ENCODE measurements at regions not wholly inside any gene's neighbourhood (a gene's known extent, or its start where the extent isn't known, plus 50 kb on each side); places are given as distances from the start of the nearest gene placed in this dataset.

DNA sequence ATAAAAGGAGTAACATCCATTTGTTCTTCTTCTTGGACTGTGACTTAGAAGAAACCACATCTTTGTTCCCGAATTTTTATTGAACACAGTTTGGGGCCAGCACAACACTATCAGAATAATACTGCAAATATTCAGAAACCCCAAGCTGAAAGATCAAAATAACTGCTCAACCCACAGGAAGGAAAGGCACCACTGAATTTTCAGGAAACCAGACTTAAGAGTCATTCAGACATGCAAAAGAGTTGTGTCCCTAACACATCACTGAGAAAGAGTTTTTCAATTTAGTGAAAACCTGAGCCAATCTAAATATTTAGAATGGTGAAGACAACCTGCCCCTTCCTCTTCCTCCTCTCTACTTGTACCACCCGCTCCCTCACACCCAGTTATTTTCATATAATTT lies 295.0 kb upstream of the RORA start:
- ATAC-seq, result no peak

DNA sequence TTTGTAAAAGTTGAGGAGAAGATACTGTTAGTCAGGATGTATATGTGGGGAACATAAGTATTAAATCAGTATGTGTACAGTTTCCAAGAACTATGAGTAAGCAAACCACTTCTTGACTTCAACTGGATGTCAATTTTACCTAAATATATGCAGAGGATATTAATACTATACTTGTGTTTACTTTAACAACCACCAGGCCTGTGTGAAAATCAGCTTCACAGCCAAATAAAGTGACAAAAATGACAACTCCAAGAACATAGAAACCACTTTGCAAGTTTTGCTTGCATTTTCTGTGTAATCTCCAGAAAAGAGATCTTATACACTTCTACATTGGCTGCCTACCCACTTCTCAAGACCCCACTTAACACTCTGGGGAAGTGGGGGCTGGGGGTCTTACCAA lies 293.3 kb upstream of the RORA start:
- no peak for ATAC-seq

DNA sequence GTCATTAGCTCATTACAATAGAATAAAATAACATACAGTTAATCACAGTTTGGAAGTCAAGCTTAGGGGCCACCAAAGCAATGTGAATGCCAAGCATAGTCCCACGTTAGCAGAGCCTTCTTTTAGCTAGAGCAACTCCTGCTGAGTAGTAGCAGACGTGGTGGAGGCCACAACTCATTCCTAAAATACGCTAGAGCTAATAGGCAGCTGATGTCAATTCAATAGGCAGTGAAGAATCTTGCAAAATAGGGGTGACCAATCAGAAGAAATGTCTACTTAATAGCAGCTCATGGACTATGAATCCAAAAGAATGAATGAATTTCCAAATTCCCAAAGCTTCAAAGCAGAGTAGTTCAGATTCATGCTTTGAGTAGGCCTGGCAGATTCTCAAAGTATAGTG lies 292.9 kb upstream of the RORA start:
- ATAC-seq, result no peak

DNA sequence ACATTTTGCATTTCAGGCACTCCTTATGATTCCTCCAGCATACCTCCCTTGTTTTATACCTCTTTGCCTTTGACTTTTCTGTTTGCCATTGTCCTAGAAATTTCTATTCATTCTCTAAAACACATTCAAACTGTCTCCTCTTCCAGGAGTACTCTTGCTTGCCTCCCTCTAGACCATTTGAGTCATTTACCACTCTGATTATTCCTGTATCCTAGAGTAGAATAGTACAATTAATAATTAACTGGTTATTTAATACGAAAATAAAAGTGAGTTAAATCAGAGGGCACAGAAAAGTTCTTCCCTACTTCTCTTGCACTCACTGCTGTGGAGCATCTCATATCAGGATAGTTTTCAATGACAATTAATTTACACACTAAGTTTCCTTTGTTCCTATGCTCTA lies 290.2 kb upstream of the RORA start:
- no peak for ATAC-seq

DNA sequence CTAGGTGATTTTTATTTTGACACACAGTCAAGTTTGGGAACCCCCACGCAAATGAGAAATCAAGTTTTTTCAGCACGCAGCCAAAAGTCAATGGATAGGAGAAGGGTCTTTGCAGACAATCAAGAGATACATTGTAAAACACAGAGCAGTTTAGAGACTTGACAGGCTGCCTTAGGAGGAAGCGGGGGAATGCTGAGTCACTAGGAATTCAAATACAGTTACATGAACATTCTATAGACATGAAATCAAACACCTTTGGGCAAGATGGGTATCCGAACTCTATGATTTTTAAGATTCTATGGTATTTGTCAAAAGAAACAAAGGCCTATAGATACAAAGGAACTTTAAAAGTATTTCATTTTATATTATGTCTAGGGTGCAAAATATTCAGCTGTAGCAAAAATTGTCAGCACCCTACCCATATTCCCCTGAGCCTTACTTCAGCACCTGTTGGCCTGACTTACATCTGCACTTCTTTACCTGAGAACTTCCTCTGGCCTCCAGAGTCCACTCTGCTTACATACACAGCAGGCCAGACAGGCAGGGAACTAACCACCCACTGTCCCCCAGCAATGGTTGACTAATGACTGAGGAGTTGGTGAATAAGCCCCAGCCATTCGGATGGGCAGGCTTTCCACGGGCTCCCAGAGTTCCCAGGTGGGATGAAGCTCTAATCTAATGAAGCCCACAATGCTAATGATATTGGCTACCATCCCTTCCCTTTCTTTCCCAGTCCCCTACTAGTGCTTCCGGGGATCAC lies 289.3 kb upstream of the RORA start:
- ATAC-seq, result no peak

DNA sequence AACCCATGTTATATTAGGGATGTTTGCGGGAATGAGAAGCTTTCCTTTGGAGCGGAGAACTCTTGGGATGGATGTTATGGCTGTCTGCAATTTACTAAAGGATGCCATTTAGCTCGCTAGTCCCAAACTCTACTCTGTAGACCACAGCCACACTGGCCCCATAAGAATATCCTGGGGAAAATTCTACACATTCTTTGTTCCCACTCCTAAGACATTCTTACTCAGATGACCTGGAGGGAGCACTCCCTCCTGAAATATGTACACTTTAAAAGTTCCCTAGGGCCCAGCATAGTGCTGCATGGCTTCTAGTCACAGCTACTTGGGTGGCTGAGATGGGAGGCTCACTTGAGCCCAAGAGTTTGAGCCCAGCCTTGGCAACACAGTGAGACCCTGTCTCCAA lies 288.7 kb upstream of the RORA start:
- ATAC-seq, result no peak

DNA sequence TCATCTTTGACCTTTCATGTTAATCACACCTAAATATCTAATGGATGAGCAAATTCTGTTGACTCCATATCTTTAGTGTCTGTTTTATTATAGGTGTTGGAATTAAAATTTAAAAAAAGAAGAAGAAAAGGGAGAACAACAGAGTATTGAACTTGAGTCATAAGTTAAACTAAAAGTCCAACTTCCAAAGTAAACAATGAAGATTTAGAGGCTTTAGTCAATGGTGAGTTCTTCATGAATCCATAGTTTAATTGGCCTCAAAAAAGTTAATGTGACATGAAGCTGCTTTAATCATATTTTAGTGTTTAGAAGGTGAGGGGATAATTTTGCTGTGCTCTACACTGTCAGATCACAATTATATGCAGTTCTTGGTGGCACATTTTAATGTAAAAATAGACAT lies 288.2 kb upstream of the RORA start:
- no peak for ATAC-seq

DNA sequence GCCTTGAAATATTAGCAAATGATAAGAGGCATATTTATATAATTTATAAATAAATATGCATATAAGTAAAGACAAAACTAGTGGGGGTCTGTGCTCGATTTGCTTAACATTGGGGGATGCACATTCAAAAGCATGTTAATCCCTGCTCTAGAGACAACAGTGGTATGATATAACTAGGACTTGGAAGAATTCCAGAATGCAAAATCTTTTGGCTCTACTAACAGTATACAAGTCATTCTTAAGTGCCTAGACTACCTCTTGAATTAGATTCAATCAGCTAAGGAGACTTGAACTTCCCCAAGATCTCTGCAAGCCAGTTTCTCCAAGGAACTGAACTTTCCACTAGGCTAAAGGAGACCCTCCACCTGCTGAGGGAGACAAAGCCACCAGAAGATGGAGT lies 282.7 kb upstream of the RORA start:
- ATAC-seq, result no peak

DNA sequence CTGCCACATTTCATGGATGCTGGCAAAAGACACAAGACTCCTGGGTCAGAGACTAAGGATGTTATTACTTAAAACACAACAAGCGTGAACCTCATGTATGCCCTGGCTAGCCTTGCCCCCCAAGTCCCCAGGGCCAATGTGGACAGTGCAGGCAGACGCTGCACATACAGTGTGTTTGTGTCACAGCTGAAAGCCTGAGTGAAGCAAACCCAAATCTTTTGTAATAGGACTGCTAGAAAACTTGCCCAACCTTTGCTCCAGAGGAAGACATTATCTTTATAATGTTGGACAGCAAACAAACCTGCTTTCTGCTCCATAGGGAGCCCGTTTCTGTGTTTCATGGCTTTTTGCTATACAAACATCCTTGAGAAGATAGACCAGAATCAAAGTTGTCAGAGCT lies 282.0 kb upstream of the RORA start:
- ATAC-seq, result no peak

DNA sequence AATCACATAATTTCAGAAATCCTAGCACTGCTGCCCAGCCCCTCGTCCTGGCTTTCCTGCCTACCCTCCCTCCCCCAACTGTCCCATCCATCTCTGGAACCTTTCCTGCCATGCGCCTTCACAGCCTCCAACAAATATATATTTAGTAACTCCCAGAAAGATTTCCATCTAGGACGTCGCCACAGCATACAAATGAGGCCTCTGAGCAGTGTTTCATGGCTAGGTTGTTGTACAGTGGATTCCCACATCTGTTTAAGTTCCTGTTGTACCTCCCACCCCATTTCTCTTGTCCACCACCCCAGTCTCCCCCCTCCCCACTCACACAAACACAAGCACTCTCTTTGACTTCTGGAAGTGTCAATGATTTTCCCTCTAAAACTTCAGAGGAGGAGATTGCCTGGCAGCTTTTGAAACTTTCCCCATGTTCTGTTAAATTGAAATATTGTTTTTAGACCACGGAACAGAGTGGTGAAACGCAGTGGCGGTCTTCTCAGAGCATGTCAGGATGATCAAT lies 280.3 kb upstream of the RORA start:
- no peak for ATAC-seq

DNA sequence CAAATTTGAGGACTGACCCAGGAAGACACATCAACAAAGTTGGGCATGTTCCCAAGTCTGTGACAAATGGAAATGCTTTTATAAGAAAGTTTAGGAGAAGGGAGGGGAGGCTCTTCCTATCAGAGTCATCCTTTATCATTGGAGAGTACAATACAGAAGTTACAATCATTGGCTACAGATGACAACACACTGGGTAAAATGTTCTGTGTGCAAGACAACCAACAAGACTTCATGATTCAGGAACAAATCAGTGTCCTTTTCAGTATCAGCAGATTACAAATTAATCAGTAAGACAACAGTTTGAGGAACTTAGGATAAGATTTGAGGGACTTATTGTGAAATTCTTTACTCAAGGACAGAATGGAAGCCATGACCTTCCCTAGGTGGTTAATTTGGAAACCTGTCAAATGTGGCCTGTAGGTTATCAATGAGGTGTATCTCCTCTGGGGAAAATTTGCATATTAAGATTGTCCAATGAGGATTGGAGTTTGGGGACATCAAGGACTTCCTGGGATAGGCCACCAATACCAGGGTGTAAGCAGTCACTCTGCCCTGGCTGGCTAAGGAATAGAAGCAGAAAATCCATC lies 274.4 kb upstream of the RORA start:
- no peak for ATAC-seq

DNA sequence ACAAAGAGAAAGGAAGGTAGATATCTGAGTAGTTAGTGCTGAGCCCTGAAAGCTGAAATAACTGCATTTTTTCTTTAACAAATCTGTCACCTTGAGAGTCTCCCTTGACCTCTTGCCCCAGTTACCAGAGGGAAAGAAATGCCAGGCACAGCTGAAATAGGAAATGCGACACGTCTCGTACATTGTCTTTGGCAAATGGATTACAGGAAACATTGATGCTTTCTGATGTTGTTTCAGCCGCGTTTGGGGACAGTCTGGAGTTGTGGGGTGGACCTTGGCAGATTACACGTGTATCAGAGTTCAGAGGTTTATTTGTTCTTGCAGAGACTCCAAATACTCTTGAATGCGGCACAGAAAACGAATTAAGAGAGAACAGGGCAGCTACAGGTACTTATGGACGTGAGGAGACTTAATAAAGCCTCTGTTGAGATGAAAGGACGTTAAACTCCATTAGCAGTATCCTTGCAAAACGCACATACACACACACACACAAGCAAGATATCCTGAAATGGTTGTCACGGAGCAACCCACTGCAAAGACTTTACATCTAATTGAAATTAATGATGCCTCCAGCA lies 272.8 kb upstream of the RORA start:
- no peak for ATAC-seq

DNA sequence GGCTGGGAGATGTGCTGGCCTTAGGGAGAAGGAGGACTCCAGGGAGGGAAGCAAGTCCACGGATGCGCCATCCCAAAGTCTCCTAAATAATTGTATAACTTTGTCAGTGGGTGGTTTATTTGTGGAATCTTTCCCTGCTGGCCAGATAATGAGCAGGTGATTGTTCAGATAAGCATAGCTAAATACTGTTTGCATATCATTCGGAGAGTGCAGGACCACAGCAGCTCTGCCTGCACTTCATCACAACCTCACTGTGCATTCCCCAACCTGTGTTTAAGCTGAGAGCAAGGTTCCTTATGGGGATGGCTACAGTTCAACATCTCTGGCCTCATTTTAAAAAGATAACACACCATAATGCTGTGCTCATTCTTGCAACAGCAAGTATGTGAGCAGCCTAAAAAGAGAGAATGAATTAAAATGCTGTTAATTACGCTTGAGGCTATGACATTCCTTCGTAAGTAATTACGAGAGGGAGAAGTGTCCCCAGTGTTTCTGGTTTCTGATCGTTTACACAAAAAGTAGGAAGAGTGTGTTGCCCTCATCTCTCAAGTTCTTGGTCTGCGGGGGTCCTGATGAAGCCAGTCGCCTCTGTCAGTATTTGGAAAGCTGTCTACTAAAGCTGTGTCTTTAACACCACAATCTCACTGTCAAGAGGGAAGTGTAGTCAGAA lies 272.0 kb upstream of the RORA start:
- ATAC-seq, result no peak

DNA sequence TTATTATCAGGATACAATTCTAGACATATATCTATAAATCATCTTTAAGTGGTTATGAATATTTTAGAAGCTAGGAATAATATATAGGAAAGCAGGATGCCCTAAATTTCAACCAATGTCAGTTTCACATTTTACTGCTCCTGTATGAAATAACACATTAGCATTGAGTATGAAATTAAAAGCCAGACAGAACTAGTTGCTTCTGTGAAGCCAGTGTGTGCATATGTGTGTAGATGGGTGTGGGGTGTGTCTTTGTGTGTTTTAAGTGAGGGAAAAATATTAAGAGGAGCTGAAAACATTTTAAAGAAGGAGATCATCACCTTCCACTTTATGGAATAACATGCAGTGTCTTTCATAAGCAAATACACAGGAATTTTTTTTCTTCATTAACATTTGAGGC lies 271.4 kb upstream of the RORA start:
- ATAC-seq, result no peak

DNA sequence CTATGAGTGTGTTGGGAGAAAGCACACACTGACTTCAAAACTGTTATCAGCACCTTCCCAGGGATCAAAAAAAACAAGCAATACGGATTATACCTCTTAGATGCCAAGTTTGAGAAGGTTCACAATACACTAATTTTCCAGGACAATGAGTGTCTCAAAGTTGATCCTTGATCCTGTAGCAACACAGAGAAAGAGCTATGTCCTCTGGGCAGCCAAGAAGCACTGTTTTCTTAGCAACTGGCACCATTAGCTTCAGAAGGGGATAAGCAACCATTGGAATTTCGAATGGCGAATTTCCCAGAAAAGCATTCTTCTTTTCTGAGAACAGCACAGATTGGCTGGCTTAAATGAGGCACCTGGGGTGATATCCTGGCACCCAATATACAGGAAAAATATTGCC lies 270.3 kb upstream of the RORA start:
- ATAC-seq, result no peak

DNA sequence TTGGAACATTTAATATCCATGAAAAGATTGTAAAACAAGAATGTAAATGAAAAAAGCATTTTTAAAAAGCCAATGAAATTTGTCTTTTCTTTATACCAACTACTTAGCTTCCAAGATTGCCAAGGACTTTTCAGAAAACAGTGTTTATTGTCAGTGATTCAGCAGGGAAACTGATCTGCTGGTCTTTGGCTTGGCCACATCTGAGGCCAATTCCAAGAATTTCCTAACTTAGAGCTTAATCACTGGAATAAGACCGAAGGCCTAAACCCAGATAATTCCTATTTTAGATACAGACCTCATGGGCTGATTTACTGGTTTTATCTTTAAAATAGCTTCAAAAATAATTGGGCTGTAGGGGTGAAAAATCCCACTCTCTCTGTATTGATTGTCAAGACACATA lies 260.5 kb upstream of the RORA start:
- no peak for ATAC-seq

DNA sequence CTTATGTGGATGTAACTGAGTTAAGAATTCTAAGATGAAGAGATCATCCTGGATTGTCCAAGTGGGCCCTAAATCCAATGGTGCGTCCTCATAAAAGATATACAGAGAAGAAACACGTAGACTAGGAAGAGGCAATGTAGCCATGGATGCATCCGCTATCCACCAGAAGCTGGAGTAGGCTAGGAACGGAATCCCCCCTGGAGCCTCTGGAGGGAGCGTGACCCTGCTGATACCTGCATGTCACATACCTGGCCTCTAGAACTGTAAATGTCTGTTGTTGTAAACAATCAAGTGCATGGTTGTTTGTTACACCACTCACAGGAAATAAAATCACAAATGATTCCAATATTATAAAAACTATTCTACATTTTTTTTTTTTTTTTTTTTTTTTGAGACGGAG lies 254.5 kb upstream of the RORA start:
- ATAC-seq, result no peak

DNA sequence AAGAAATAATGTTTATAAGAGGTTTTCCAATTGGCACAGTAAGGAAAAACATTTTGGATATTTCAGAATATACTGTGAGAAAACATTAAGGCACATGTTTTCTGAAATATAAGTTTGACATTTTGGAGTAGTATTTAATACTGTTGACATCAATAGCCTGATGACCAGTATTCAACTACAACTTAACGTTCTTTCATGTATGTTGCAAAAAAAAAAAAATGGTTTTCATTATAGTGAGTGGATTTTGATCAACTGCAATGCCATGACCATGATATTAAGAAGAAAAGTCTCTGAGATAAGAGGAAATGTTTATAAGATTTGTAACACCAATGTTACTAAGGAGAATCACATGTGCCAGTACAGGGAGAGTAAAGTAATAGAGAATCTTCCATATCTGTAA lies 252.8 kb upstream of the RORA start:
- no peak for ATAC-seq

DNA sequence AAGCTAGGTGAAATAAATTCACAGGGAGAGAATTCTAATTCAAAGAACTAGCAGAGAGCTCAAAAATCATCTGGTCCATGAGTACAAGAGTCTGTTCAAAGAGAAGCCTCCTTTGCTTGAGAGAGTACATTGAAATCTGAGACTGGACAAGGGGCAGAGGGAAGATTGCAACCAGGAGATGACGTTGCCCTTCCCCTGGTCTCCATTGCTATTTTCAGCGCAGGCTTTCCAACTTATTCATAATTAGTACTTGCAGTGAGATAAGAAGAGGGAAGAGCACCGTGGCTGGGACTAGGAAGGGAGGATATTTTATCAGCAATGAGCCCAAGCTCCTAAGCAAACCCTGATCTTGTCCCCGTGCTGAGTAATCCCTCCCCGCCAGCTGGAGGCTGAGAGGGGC lies 251.8 kb upstream of the RORA start:
- no peak for ATAC-seq

DNA sequence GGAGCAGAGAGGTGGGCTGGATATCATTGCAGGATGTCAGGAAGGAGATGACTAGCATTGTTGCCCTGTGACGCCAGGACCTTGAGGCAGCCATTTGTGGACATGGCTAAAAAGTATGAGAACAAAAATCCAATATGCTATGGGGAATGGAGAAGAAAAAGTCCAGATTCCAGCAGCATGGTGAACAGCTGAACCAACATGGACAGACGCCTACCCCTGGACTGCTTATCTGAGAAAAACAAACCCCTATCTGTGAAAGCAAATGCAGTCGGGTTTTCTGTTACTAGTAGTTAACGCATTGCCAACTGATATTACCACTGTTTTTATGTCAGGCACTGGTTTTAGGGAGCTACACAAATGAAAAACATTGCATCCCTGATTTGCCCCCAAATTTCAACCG lies 251.2 kb upstream of the RORA start:
- ATAC-seq, result no peak

DNA sequence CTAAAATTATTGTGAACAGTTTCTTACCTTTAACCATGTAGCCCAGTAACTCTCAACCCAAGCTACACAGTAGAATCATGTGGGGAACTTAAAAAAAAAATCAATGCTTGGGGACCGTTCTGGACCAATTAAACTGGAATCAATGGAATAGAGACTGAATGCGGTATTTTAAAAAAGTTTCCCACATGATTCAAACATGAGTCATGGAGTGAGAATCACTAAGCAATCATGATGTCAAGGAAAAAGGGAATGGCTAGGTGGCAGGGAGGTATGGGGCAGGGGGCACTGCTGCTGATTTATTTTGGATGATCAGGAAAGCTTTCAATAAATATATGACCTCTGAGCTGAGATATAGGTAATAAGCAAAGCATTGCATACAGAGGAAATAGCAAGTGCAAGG lies 250.5 kb upstream of the RORA start:
- no peak for ATAC-seq

DNA sequence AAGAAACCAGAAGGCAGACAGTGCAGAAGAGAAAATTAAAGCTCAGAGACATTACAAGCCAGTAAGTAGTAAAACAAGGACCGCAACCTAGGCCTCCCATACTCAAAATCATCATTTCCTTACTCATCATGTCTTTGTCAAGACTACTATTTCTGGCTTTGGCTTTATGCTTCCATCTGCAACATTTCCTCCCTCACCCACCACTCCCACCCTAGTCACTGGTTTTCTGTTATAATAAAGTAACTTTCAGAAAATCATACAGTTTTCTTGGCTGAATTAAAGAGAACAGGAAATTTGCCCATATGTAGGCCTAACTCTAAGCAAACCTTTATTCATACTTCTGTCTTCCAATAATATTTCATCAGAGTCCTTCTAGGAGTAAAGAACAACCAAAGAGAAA lies 247.6 kb upstream of the RORA start:
- no peak for ATAC-seq

DNA sequence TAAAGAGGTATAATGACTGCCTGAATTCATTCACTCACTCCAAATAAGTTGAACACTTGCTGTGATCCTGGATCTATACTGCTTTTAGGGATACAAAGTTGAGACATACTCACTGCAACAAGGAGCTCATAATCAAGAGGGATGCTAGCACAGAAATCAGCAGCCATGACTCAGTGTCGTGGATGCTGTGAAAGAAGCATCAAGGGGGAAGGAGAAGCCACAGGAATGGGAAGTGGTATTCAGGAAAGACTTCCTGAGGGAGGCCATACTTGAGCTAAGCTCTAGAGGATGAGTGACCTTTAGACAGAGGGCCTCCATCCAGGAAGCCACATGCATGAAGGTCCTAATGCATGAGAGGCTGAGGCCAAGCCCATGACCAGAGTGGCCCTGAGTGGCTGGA lies 245.7 kb upstream of the RORA start:
- no peak for ATAC-seq

DNA sequence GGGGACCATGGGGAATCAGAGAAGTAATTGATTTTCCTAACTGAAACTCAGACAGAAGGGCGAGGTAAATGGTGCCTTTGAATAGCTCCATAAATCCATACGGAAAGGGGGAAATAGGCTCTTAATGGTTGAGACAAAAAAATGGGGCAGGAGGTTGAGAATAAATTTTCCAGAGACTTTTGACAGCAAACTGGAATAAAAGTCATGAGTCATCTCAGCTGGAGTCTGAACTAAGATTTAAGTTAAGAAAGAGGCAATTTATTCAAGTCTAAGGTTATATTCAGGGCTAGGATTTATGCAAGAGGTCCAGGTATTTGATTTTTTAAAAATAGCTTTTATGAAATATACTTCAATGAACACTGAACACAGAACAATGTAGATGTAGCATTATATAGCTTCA lies 238.7 kb upstream of the RORA start:
- ATAC-seq, result no peak
